ENCODE measurements at regions not wholly inside any gene's neighbourhood (a gene's known extent, or its start where the extent isn't known, plus 50 kb on each side); places are given as distances from the start of the nearest gene placed in this dataset.

DNA sequence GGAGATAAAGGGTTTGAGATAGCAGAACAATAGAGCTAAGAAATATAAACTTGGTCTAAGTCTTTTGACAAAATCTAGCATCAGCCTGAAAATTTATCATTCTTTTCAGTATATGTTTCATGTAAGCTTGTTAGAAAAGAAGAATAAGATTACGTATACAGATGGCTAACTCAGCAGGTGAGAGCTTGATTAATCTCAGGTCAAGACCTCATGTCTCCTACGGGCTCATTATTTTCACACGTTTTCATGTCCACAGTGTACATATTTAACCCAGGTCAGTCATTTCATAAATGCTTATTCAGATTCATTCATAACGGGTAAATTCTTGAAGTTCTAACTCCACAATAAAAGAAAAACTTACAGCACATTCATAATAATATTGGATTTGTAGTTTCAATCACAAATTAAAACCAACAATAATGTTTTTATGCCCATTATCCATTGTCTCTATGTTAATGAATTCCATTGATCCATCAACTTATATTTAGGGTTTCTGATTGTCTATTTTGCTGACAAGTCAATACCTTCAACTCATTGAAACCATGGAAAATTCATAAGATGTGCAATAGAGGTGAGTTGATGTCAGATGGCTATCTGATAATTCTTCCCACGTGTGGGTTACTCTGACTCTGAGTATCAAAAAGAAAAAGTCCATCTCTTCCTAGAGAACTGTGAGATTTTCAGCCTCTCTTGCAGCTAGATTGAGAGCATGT, 102.6 kb downstream of the CASP12 start:
- TF ChIP-seq, protein P1, sequence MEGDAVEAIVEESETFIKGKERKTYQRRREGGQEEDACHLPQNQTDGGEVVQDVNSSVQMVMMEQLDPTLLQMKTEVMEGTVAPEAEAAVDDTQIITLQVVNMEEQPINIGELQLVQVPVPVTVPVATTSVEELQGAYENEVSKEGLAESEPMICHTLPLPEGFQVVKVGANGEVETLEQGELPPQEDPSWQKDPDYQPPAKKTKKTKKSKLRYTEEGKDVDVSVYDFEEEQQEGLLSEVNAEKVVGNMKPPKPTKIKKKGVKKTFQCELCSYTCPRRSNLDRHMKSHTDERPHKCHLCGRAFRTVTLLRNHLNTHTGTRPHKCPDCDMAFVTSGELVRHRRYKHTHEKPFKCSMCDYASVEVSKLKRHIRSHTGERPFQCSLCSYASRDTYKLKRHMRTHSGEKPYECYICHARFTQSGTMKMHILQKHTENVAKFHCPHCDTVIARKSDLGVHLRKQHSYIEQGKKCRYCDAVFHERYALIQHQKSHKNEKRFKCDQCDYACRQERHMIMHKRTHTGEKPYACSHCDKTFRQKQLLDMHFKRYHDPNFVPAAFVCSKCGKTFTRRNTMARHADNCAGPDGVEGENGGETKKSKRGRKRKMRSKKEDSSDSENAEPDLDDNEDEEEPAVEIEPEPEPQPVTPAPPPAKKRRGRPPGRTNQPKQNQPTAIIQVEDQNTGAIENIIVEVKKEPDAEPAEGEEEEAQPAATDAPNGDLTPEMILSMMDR (IDR thresholded peaks at IDR 0.05; ENCODE audit: insufficient read depth, missing control alignments) = no peak
- no peak for DNase-seq (ENCODE audit: insufficient read length, low spot score)
- FAIRE-seq = no peak

DNA sequence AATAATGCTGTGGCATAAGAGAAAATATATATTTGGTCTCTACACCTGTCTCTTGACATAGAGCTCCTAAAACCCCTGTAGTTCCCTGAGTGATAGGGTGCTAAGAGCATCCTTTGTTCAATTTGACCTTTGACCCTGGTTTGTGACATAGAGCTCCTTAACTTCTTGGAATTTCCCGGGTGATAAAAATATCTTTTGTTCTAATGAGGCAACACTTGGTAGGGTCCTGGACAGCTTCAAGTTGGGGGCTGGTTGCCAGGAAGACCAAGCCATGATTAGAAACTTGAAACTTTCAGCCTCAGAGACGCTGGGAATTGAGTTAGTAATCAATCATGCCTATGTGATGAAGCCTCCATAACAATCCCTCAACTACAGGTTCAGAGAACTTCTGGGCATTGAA, 105.4 kb downstream of the CASP12 start:
- DNase-seq (ENCODE audit: insufficient read length, low spot score) (no peak), FAIRE-seq (no peak)
- TF ChIP-seq, protein P1 (IDR thresholded peaks at IDR 0.05; ENCODE audit: insufficient read depth, missing control alignments) = no peak

DNA sequence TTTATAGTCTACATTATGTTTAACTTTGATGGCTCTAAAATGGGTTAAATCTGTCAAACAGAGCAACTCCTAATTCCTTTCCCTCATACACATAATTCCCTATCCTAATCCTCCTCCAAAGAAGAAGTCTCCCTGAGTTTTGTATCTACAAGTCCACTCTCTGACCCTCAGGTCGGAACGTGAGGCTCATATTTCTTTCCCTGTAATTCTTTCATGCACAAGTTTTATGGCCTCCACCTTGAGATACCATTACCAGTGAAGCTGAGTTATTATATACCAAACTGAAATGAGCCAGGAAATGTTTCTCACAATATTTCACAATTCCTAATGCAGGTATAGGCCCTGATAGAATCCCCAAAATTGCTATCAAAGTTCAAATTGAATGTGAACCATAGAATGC, 106.4 kb downstream of the CASP12 start:
- no peak for DNase-seq (ENCODE audit: insufficient read length, low spot score)

DNA sequence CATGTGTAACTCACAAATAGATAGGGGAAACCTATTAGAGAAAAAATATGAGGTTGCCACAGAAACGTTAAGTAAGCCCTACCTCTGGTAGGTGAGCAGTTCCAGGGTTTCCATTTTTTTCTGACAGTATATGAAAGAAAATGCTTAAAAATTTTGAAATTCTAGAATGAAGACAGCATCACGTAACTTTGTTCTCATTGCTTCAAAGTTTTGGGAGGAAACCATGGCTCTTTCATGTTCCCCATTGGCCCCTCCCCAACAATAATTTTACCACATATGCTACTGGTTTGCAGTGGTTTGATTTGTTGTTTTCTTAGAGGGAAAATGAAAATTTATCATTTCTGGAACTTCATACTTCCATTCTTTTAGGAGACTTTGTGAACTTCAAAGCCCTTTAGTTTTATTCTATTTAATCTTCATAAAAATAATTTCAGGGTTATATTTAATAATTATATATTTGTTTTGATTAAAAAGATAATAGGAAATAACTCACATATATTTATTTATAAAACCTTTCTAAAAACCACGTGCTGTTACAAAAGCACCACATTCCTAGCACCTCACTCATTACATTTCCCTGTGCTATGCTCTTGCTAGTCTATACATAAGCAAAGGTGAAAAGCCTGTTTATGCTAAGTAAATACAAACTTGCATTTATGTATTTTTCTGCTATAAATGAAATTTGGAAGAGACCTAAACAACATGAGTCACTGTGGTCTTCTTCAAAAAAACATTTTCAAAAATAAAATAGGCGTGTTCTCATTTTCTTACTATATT, 113.4 kb downstream of the CASP12 start:
- FAIRE-seq (no peak), DNase-seq (ENCODE audit: insufficient read length, low spot score) (no peak)
- TF ChIP-seq, protein P1 (IDR thresholded peaks at IDR 0.05; ENCODE audit: insufficient read depth, missing control alignments) = no peak

More for the DNA sequence above, 106.4 kb downstream of the CASP12 start:
- no peak for FAIRE-seq
- TF ChIP-seq, protein P1 (IDR thresholded peaks at IDR 0.05; ENCODE audit: insufficient read depth, missing control alignments) = no peak

DNA sequence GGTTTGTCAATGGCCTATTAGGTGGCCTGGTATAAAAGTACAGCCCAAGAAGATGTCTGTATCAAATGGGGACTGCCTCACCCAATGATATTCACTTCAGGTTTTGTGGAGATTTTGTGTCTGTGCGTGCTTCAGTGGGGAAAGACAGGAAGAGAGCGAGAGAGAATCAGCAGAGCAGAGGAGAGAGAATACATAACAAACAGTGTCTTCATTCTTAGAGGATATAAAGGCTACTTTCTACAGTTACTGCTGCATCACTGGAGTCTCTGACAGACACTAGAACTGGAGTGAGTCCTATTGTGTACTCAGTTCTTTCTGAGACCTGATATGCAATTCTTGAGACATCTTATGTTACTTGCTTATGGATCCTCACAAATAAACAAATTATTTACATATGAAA, 115.0 kb downstream of the CASP12 start:
- DNase-seq (ENCODE audit: insufficient read length, low spot score) (no peak), FAIRE-seq (no peak)
- TF ChIP-seq, protein P1 (IDR thresholded peaks at IDR 0.05; ENCODE audit: insufficient read depth, missing control alignments) = no peak

DNA sequence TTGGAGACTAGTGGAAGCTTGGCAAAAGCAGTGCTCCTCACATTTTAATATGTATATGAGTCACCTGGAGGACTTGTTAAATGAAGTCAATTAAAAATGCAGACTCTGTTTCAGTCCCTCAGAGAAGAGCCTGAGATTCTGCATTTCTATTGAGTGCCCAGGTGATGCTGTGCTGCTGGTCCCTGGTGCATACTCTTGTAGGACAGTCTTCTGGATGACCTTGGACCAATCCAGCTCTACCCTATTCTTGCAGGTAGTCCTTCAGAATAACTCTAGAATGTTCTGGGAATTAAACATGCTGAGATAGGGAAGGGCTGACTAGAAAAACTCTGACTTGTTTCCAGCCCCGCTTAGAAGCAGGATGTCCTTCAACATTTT, 115.9 kb downstream of the CASP12 start:
- DNase-seq (ENCODE audit: insufficient read length, low spot score) = no peak
- FAIRE-seq = no peak
- TF ChIP-seq, protein P1 (IDR thresholded peaks at IDR 0.05; ENCODE audit: insufficient read depth, missing control alignments) = no peak
